K562 (cell line): ENCODE measurements at regions not wholly inside any gene's neighbourhood (a gene's known extent, or its start where the extent isn't known, plus 50 kb on each side); places are given as distances from the start of the nearest gene placed in this dataset.

Experiments
- ATAC-seq: fragments of 200-7000 bp; cut with Tn5 transposase; 3 replicates; pipeline ENCODE4 v1.9.1; 2020; ENCODE audit warnings: moderate library complexity
- BruUV-seq: library from RNA; stranded (reverse); fragments of 400-500 nt; replicated peaks from 2 replicates; lab custom pipeline; 2021; lab: Mats Ljungman, UMichigan
- CTCF ChIA-PET: fragments of 300-600 bp; formaldehyde crosslinking; extraction: SDS; loops from one replicate; lab custom pipeline; 2021; ENCODE audit warnings: low intra/inter-chr PET ratio; lab: Yijun Ruan, JAX
- POLR2A ChIA-PET: fragments of 300-600, 350-650 bp; sonication (Branson Sonifier 250); formaldehyde crosslinking; extraction: SDS; loops from one replicate; lab custom pipeline; 2021; ENCODE audit warnings: antibody characterized with exemption, inconsistent platforms; lab: Yijun Ruan, JAX
- DNase-seq, 4 experiments: peaks; one replicate each; pipeline versions ENCODE4 v3.0.0 to v3.0.0-alpha.2; 2011 to 2018; ENCODE audit warnings: low spot score in 3 of 4, mixed read lengths in 3 of 4; ENCODE audit errors: extremely low read depth in 1 of 4
- FAIRE-seq: peaks from 2 replicates; lab custom pipeline; 2011; peaks lifted over from hg19 to GRCh38; lab: Jason Lieb, UNC
- H2AFZ ChIP-seq: 2 replicates; pipeline ENCODE4 v1.6.0; 2011; ENCODE audit warnings: low read depth, low read length, control low read depth, inconsistent platforms
- H3K27ac ChIP-seq: fragments of 200-600 bp; 3 replicates; pipeline ENCODE4 v1.8.0; 2011; ENCODE audit warnings: low read depth, mild to moderate bottlenecking, control low read depth, inconsistent platforms, low read length, moderate library complexity, mixed read lengths; ENCODE audit errors: extremely low read depth
- H3K27me3 ChIP-seq, 2 experiments: fragments of 300-600 bp in 1 of 2; 2 replicates in 1 of 2; 3 replicates in 1 of 2; pipeline versions ENCODE4 v1.6.0 to v1.8.0; 2011; ENCODE audit warnings: inconsistent platforms in 2 of 2, low read length in 2 of 2, mild to moderate bottlenecking in 1 of 2, mixed read lengths in 1 of 2, moderate library complexity in 1 of 2; ENCODE audit not compliant: control insufficient read depth in 2 of 2, insufficient read depth in 2 of 2
- H3K36me3 ChIP-seq: fragments of 300-600 bp; 3 replicates; pipeline ENCODE4 v1.8.0; 2011; ENCODE audit warnings: mild to moderate bottlenecking, low read length, inconsistent platforms; ENCODE audit not compliant: control insufficient read depth, insufficient read depth
- H3K4me1 ChIP-seq, 2 experiments: fragments of 200-600 bp in 1 of 2; replicated peaks in 1 of 2; 2 replicates in 1 of 2; 3 replicates in 1 of 2; pipeline versions ENCODE4 v1.5.1 to v1.8.0; 2011; ENCODE audit warnings: inconsistent platforms in 2 of 2, low read length in 2 of 2, mild to moderate bottlenecking in 1 of 2, mixed read lengths in 1 of 2, moderate library complexity in 1 of 2; ENCODE audit not compliant: control insufficient read depth in 2 of 2, insufficient read depth in 2 of 2
- H3K4me2 ChIP-seq: 2 replicates; pipeline ENCODE4 v1.6.1; 2011; ENCODE audit warnings: low read length, control low read depth, inconsistent platforms, mixed read lengths; ENCODE audit not compliant: insufficient read depth
- H3K4me3 ChIP-seq: fragments of 200-600 bp; sonication (generic), shearing (Covaris generic); 2 replicates; pipeline ENCODE4 v1.5.1; 2016; ENCODE audit warnings: control low read depth, inconsistent platforms
- H3K79me2 ChIP-seq: fragments of 200-600 bp; 3 replicates; pipeline ENCODE4 v1.8.0; 2011; ENCODE audit warnings: low read length, inconsistent platforms; ENCODE audit not compliant: control insufficient read depth, insufficient read depth
- H3K9ac ChIP-seq, 2 experiments: 2 replicates each; pipeline versions ENCODE4 v1.6.0 to v1.6.1; 2011; ENCODE audit warnings: low read depth in 2 of 2, low read length in 2 of 2, control low read depth in 1 of 2, inconsistent platforms in 1 of 2, mild to moderate bottlenecking in 1 of 2, mixed read lengths in 1 of 2; ENCODE audit not compliant: insufficient read depth in 1 of 2
- H3K9me1 ChIP-seq: one replicate; pipeline ENCODE4 v1.6.0; 2011; ENCODE audit warnings: inconsistent platforms, mild to moderate bottlenecking, low read length, moderate library complexity; ENCODE audit not compliant: control insufficient read depth, insufficient read depth
- H3K9me3 ChIP-seq: replicated peaks from 2 replicates; pipeline ENCODE4 v1.5.1; 2011; ENCODE audit warnings: low read depth, low read length, inconsistent platforms; ENCODE audit not compliant: control insufficient read depth, insufficient read depth
- H4K20me1 ChIP-seq: replicated peaks from 2 replicates; pipeline ENCODE4 v1.6.1; 2011; ENCODE audit warnings: low read length, inconsistent platforms, mixed read lengths; ENCODE audit not compliant: control insufficient read depth, insufficient read depth
- ADNP ChIP-seq: fragments of 200-800 bp; sonication (Bioruptor generic); IDR thresholded peaks from 2 replicates; pipeline ENCODE4 v1.6.1; 2016; ENCODE audit warnings: missing genetic modification characterization, missing compliant biosample characterization
- ATF1 ChIP-seq, 2 experiments: fragments of 450-650 bp in 1 of 2; IDR thresholded peaks; 2 replicates each; pipeline ENCODE4 v1.6.1; 2016; ENCODE audit warnings: missing compliant biosample characterization in 1 of 2, missing genetic modification characterization in 1 of 2
- DACH1 ChIP-seq: fragments of 450-650 bp; IDR thresholded peaks from 2 replicates; pipeline ENCODE4 v1.6.1; 2018; ENCODE audit not compliant: partially characterized antibody
- DDX20 ChIP-seq: fragments of 450-650 bp; IDR thresholded peaks from 2 replicates; pipeline ENCODE4 v1.6.1; 2016; ENCODE audit warnings: missing genetic modification characterization, low read depth, mild to moderate bottlenecking, missing compliant biosample characterization, moderate library complexity
- DPF2 ChIP-seq: fragments of 450-650 bp; IDR thresholded peaks from 2 replicates; pipeline ENCODE4 v1.6.1; 2016
- FOXM1 ChIP-seq, 2 experiments: fragments of 450-650 bp in 1 of 2; sonication (generic) in 1 of 2; formaldehyde crosslinking in 1 of 2; IDR thresholded peaks; 2 replicates each; pipeline versions ENCODE4 v1.6.1 to v1.9.0; 2017 to 2022; ENCODE audit warnings: low read depth in 2 of 2, mild to moderate bottlenecking in 2 of 2, missing genetic modification reagents in 1 of 2, moderate library complexity in 1 of 2
- HMG20A ChIP-seq: fragments of 450-650 bp; formaldehyde crosslinking; conservative IDR thresholded peaks from 2 replicates; pipeline ENCODE4 v1.4.0; 2020; ENCODE audit warnings: mild to moderate bottlenecking, mixed read lengths
- LCOR ChIP-seq: sonication (generic); formaldehyde crosslinking; IDR thresholded peaks from 2 replicates; pipeline ENCODE4 v1.8.0; 2022; ENCODE audit warnings: mild to moderate bottlenecking, missing genetic modification reagents
- NCOA6 ChIP-seq: fragments of 450-650 bp; IDR thresholded peaks from 2 replicates; pipeline ENCODE4 v1.6.1; 2017; ENCODE audit warnings: mild to moderate bottlenecking
- NFE2 ChIP-seq: IDR thresholded peaks from 2 replicates; pipeline ENCODE4 v1.6.1; 2014; ENCODE audit warnings: antibody characterized with exemption, low read depth
- SOX6 ChIP-seq: fragments of 450-650 bp; IDR thresholded peaks from 2 replicates; pipeline ENCODE4 v1.6.1; 2014; ENCODE audit warnings: mild to moderate bottlenecking
- TCF7 ChIP-seq: sonication (generic); IDR thresholded peaks from 2 replicates; pipeline ENCODE4 v1.6.1; 2016; ENCODE audit warnings: antibody characterized with exemption, borderline replicate concordance
- U2AF2 ChIP-seq: fragments of 200-400 bp; formaldehyde crosslinking; optimal IDR thresholded peaks from 2 replicates; pipeline ENCODE3; 2017; ENCODE audit warnings: low read depth, mild to moderate bottlenecking, low read length
- WGBS: fragments of 100-300 bp; shearing (Covaris generic); methylation state at CpG from one replicate; pipeline ENCODE4 v1.1.6; 2016; ENCODE audit warnings: low coverage, mixed read lengths; ENCODE audit not compliant: insufficient coverage; ENCODE audit errors: missing lambda C conversion rate; 5-methylcytosine and 5-hydroxymethylcytosine counted together
- in situ Hi-C: fragments of 300-500 bp; cut with MboI; formaldehyde crosslinking; loops from 4 replicates; pipeline ENCODE4 v1.15.0; 2018; ENCODE audit warnings: inconsistent platforms, mixed read lengths
- intact Hi-C: fragments of 100-400 bp; cut with micrococcal nuclease; formaldehyde crosslinking; loops from 2 replicates; pipeline ENCODE4 v1.14.2; 2022
- TF ChIP-seq, protein P1 (sequence below): fragments of 450-650 bp; formaldehyde crosslinking; IDR thresholded peaks from 2 replicates; pipeline ENCODE4 v1.4.0; 2022; ENCODE audit warnings: missing genetic modification characterization

DNA sequence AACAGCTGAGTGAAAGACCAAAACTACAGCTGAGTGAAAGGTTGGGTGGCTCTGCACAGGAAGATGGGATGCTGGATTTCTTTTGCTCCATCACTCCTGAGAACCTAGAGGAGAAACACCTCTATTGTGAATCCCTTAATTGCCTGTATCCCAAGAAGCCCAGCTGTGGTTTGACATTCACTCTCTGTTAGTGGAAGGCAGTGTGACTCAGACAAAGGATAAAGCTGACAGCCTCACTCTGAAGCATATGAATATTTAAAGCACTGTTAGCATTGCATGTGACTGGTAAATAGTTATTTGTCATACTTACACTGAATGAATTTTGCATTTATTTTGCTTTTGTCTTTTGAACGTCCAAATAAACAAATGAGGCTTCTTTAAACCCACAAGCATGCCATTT is 367.1 kb upstream of the RIOK2 start:
- Histone ChIP-seq H3K9me1 (no peaks in the 10 kb centered on the region), H3K36me3 (no peaks in the 10 kb centered on the region), H3K9ac (no peak overlapping the region), H2AFZ (no peak overlapping the region), H3K4me3 (no peak overlapping the region), H3K27me3 (no peaks in the 10 kb centered on the region), H3K4me1 (no peaks in the 10 kb centered on the region), H3K27ac (no peak overlapping the region), H3K79me2 (no peaks in the 10 kb centered on the region), H3K9me3 (no peaks in the 10 kb centered on the region), H4K20me1 (no peaks in the 10 kb centered on the region), H3K4me2 (no peak overlapping the region)
- ATAC-seq, result no peak
- in situ Hi-C loops, result no loop called here
- intact Hi-C loops, result no loop called here
- ChIA-PET POLR2A (no interaction called here), CTCF (no interaction called here)
- FAIRE-seq, result no peak
- 5% methylated on average over 1 of the region's 1 CpG for WGBS
- no peak for DNase-seq
- TF ChIP-seq ADNP (no peak), ATF1 (CRISPR knock-in tag; IDR thresholded peaks at IDR 0.05) (no peak), ATF1 (tag; IDR thresholded peaks at IDR 0.05) (no peak), TCF7 (no peak), U2AF2 (no peak), LCOR (no peak)
- BruUV-seq, result no TSS peak

- in situ Hi-C loops, result no loop called here
- no peak overlapping the region for H3K4me3 ChIP-seq
- no peaks in the 10 kb centered on the region for H3K27me3 ChIP-seq
- no peaks in the 10 kb centered on the region for H3K4me1 ChIP-seq
- H2AFZ ChIP-seq, result no peak overlapping the region
- no peak for FAIRE-seq
- H3K9me3 ChIP-seq, result no peaks in the 10 kb centered on the region
- intact Hi-C loops, result no loop called here
- no peaks in the 10 kb centered on the region for H3K79me2 ChIP-seq
- H4K20me1 ChIP-seq, result no peaks in the 10 kb centered on the region
- H3K4me2 ChIP-seq, result no peak overlapping the region
- TF ChIP-seq HMG20A (CRISPR knock-in tag) (no peak), NCOA6 (no peak), DACH1 (no peak), NFE2 (no peak), FOXM1 (IDR thresholded peaks at IDR 0.05; ENCODE audit: low read depth) (no peak), FOXM1 (CRISPR knock-in tag; IDR thresholded peaks at IDR 0.05; ENCODE audit: low read depth) (no peak), DPF2 (no peak), DDX20 (no peak), SOX6 (no peak)
- TF ChIP-seq, protein P1, sequence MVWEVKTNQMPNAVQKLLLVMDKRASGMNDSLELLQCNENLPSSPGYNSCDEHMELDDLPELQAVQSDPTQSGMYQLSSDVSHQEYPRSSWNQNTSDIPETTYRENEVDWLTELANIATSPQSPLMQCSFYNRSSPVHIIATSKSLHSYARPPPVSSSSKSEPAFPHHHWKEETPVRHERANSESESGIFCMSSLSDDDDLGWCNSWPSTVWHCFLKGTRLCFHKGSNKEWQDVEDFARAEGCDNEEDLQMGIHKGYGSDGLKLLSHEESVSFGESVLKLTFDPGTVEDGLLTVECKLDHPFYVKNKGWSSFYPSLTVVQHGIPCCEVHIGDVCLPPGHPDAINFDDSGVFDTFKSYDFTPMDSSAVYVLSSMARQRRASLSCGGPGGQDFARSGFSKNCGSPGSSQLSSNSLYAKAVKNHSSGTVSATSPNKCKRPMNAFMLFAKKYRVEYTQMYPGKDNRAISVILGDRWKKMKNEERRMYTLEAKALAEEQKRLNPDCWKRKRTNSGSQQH (CRISPR knock-in tag), result no peak
- CTCF ChIA-PET, result no interaction called here
- no peak overlapping the region for H3K9ac ChIP-seq
- ATAC-seq, result no peak
- WGBS, result 0% methylated on average over 2 of the region's 2 CpGs
- POLR2A ChIA-PET, result no interaction called here
- no TSS peak for BruUV-seq
- H3K27ac ChIP-seq, result no peak overlapping the region
- no peak for DNase-seq
- H3K9me1 ChIP-seq, result no peaks in the 10 kb centered on the region
- H3K36me3 ChIP-seq, result no peaks in the 10 kb centered on the region
These were observed 367.8 kb upstream of the RIOK2 start for GRCh38 chr5:97550818-97551217.
